MM.1S (cell line): ENCODE measurements at regions not wholly inside any gene's neighbourhood (a gene's known extent, or its start where the extent isn't known, plus 50 kb on each side); places are given as distances from the start of the nearest gene placed in this dataset.

ENCODE experiments used
- EZH2 ChIP-seq: fragments of 300-600 bp; sonication (generic); optimal IDR thresholded peaks from 2 replicates; pipeline ENCODE3; 2017; ENCODE audit warnings: low read depth, mild to moderate bottlenecking, antibody characterized with exemption, low read length, mixed read lengths
- TF ChIP-seq, protein P1 (sequence below): fragments of 300-600 bp; sonication (generic); IDR thresholded peaks from 2 replicates; pipeline ENCODE4 v1.5.1; 2016; ENCODE audit warnings: antibody characterized with exemption, low read length, mixed read lengths

DNA sequence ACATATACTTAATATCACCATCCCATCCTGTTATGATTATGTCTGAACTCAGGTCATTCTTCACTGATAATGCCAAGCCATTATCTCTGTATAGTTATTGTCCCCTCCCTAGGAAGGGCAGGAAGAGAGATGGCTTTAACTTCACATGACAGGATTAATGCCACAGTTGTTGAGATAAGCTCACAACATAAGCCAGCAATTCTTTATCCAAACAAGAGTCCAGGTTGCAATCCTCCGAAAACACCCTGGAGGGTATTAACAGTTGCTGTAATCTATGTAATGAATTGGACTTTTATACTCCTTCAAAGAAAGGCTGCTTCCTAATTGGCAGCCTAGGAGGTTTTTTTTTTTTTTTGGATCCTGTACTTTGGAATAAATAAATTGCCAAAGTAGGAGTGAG lies 779.4 kb downstream of the SEMA5A start:
- TF ChIP-seq, protein P1, sequence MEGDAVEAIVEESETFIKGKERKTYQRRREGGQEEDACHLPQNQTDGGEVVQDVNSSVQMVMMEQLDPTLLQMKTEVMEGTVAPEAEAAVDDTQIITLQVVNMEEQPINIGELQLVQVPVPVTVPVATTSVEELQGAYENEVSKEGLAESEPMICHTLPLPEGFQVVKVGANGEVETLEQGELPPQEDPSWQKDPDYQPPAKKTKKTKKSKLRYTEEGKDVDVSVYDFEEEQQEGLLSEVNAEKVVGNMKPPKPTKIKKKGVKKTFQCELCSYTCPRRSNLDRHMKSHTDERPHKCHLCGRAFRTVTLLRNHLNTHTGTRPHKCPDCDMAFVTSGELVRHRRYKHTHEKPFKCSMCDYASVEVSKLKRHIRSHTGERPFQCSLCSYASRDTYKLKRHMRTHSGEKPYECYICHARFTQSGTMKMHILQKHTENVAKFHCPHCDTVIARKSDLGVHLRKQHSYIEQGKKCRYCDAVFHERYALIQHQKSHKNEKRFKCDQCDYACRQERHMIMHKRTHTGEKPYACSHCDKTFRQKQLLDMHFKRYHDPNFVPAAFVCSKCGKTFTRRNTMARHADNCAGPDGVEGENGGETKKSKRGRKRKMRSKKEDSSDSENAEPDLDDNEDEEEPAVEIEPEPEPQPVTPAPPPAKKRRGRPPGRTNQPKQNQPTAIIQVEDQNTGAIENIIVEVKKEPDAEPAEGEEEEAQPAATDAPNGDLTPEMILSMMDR = no peak
- TF ChIP-seq EZH2 = no peak
